Umbilical cord (tissue), 1 donor: ENCODE measurements at regions not wholly inside any gene's neighbourhood (a gene's known extent, or its start where the extent isn't known, plus 50 kb on each side); places are given as distances from the start of the nearest gene placed in this dataset.
A peak's percentile ranks its signal among the peaks of the same experiment; 100 is the strongest.
"Not testable (repeated sequence)": the region's sequence is repeated elsewhere in the genome, so short reads cannot be mapped to it uniquely, and the experiment has no call there.

Experiments used
- DNase-seq: peaks from one replicate; pipeline ENCODE4 v3.0.0-alpha.2; 2015; ENCODE audit warnings: low spot score

DNA sequence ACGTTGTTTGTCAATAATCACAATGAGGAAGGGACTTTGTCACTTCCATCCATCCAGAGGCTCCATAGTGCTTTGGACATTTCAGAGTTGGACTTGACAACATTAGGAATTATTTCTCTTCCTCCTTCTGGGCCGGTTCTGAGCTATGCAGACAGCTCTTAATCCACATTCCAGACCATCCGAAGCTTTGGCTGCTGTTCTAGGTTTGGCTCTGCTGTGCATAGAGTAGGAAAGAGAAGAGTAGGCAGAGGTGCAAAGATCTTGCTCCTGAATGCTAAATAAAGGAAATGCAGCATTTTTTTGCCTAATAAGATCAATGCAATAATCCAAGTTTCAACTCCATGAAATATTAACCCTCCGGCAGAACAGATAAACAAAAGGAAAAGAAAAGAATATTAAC, 216.3 kb upstream of the PRNP start:
- no peak for DNase-seq

DNA sequence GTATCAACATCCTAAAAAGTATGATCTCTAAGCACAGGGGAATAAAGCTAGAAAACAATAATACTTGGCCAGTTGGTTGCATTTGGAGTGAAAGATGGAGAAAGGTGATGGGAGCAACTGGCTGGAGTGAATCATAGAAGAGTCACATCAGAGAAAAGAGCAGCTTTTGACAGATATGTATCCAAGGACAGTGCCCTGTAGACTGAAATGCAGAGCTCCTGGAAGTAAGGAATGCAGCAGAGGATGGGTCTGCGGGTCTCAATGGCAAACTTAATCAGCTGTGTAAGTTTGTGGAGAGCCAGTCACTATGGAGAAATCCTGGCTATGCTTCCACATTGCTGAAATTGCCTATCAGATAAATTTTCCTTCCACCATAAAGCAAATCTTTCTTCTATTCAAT, 218.1 kb upstream of the PRNP start:
- no peak for DNase-seq

DNA sequence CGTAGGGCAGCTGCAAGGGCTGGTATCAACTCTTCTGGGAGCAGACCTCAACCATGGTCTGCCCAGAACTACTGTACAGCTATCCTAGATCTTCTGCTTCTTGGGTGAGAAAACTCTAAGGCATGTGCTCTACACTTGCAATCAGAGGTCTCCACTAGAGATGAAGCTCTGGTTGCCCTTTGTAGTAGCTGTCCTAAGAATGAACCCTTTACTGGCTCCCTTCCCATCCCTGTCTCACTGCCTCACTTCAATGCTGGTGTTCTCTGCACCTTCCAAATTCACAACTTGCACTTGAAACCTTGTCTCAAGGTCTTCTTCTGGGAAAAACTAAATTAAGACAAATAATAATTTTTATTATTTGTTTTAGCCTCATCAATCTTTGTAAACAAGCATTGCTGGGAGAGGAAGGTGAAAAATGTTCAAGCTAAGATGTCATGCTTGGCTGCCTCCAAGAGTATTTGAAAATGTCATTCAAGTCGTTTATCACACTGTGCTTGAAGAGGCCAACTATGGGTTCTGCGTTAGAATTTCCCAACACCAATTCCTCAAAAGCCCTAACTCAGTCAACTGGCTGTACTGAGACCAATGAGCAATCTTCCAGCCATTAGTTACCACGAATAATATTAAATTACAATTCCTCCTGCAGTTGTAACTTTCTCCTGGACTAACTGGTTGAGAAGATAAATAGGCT, 216.9 kb upstream of the ADRA1D start:
- no peak for DNase-seq

DNA sequence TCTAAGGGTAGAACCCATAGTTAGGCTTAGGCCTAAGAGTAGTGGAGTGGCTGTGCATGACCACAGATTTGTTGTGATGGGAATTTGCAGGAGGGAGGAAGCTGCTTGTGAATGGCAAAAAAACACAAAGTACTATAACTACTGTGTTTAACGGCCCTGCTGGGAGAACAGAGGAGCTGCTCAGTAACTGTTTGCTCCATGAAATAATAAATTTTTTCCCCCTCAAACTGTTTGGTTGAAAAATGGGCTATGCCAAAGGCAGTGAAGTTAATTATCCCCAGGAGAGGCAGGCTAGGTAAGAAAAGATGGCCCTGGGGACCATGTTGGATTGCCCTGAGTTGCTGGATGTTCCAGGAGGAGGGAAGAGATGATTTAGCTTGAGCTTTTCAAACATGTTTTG, 216.1 kb upstream of the ADRA1D start:
- DNase-seq = no peak

DNA sequence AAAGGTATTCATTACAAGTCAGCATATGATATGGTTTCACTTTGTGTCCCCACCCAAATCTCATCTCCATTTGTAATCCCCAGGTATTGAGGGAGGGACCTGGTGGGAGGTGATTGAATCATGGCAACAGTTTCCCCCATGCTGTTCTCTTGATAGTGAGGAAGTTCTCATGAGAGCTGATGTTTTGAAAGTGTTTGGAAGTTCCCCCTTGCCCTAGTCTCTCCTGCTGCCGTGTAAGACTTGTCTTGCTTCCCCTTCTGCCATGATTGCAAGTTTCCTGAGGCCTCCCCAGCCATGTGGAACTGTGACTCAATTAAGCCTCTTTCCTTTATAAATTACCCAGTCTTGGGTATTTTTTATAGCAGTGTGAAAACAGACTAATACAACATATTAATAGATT, 213.7 kb upstream of the ADRA1D start:
- not testable (repeated sequence) for DNase-seq

DNA sequence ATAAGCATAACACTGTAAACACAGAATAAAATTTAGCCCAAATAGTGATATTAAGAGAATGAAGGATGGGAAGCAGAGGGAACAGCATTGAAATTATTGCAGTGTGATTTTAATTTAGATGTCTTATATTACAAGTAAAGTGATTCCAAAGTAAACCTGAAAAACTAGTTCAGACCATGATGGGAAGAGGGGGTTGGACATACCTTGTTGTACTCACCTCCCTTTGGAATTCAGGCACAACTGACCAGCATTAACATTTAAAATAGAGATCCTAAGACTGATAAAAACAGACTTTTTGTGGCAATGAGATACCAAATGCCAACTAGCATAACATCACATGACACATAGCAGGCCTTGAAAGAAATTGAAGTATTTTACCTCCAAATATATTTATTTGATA, 210.0 kb upstream of the ADRA1D start:
- no peak for DNase-seq

DNA sequence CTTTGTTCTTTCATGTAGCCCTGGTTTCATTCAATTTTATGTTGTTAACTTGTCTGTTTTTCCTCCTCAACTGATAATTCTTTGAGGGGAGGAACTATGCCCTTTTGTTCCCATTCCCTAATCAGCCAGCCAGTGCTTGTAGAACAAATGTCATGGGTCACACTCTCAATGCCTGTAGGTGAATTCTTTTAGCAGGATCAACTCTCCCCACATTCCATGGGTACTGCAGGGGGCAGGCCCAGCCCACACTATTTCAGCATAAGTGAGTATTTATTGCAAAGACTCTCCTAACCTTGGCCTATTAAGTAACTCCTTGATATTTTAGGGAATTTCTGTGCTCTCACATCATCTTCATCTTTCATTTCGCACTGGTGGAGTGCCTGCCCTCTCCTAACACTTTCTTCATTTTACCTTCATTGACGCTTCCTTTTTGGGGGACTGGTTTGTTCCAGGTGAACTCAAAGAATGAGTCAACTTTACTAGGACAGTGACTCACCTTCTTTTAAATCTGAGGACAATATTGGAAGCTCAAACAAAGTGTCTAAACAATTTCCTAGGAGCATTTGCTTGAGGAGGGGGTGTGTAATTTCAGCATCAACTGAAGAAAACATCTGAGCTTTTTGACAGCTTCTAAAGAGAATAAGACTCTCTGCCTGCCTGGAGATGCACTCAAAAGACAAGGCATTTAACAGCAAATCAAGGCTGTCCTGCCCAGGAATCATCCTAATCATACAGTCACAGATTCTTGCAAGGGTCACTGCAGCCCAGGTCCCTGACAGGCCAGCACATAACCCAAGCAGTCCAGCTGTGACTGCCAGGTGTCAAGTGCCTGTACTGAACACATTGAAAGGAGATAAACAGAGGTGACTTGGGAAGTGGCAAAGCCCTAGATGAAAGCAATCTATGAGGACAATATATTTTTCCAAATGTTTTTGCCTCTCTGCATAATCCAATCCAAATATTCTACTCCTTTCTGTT, 208.8 kb upstream of the ADRA1D start:
- no peak for DNase-seq

DNA sequence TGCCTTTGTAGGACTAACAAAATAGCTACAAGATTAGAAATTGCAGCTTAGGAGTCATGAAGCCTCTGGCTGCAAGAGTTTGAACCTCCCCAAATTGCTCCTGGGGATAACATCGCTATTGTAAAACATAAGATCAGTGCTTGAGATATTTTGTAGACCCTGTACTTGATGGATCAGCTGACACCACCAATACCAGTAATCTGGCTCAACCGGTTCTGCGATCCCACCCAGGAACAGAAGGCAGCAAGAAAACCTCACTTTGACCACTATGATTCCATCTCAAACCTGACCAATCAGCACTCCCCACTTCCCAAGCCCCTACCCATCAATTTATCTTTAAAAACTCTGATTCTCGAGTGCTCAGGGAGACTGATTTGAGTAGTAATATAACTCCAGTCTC, 206.9 kb upstream of the ADRA1D start:
- DNase-seq = no peak

DNA sequence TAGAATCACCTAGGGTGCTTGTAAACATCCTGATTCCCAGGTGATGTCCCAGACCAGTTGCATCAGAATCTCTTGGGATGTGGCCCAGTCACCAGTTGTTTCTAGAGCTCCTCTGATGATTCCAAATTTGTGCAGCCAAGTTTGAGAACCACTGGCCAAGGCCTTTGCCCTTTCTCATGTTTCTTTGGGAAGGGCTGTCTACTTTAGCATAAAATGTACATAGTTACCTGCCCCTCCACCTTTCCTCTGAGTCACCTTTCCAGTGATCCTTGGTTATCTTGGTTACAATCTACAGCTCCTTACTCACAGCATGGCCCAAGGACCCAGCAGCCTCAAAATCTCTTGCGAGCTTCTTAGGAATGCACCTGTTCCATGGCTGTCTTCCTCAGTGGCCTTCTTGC, 206.2 kb upstream of the ADRA1D start:
- no peak for DNase-seq

DNA sequence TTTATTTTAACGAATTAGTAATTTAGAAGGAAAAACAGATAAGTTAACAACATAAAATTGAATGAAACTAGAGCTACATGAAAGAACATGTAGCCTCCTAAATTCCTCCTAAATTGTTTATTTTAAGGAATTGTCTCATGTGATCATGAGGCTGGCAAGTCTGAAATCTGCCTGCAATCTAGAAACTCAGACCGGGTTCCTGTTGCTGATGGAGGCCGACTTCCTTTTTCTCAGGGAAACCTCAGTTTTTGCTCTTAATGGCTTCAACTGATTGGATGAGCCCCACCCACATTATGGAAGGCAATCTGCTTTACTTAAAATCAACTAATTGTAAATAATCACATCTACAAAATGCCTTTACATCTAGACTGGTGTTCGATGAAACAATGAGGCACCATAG, 205.0 kb upstream of the ADRA1D start:
- DNase-seq = no peak

DNA sequence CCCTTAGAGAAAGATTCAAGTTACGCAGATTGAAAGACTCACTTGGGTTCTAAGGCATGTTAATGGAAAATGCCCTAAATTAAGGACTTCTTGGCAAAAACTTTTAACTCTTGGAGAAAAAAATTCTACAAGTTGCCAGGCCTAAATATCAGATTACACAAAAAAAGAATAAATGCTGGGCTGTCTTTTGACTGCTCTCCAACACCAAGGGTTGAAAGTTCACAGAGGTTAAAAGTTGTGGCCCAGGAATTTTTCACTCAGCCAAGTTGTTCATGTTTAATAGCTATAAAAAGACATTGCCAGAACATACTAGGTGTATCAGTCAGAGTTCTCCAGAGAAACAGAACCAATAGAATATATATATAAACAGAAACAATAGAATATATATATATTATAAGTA, 204.3 kb upstream of the ADRA1D start:
- no peak for DNase-seq

DNA sequence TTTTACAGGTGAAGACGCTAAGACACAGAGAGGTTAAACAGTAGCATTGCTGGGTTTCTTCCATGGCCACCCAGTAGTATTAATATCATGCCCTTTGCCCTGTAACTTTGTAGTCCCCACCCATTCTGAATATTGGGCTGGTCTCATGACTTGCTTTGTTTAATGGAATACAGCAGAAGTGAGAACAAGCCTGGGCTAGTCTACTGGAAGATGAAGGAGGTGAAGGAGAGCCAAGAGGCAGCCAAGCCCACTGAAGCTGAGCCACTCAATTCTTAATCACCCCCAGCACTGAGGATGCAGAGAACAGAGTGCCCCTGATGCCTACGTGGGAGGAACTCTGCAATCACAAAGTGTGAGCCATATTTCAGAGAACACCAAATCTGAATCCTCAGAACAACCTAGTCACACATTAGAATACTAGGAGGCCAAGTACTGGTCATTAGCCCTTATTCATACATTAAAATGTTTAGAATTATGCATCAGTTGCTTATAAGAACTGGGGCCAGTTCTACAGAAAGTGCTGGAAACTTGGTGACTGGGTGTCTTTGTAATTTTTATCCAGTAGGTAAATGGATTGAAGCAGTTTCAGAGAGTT, 202.5 kb upstream of the ADRA1D start:
- no peak for DNase-seq

DNA sequence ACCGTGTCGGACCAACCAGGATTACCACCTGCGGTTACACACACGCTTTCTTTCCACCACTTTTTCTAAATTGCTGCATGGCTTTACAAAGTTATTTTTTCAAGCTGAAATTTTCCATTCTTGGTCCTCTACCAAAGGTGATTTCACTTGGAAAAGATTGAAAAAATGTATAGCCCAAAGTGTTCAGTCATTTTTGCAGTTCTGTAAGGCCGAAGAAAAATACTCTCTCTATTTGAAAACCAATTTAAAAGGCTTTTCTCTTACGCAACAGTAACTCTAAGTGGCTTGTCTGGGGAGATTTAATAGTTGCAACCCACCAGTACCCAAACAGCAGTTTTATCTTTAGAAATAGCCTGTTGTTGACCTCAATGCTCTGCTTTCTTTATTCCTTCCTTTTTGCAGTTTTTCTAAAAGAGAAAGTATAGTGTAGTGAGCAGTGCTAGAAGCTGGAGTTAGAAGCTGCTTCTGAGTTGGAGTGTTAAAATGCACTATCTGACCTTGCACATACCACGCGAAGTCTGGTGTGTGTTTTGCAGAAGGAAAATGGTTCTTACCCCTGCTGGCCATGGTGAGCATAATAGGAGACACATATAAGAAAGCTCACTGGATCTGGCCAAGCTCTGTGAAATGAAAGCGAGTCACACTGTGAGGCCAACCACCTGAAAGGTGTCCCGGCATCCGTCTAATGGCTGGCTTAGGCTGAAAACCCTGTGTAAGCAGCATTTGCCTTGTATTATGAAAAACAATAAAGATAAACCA, 201.0 kb upstream of the ADRA1D start:
- DNase-seq = peak; percentile 64

DNA sequence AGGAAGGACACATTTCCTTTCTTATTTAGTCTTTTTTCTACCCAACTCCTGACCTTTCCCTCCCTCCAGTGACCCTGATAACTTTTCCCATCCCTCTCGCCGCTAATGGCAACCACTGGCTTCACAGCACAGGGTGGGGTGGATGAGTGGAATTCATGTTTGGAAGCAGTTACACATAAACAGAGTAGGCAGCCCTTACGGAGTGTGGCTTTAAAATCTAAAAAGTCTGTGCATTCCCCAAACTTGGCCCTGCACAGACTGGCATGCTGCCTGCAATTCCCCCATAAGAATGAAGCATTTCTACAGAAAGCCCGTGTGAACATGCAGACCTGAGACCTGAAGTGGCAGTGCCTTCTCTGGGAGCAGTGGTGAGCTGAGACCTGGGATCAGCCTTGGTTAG, 196.7 kb upstream of the ADRA1D start:
- DNase-seq = no peak

DNA sequence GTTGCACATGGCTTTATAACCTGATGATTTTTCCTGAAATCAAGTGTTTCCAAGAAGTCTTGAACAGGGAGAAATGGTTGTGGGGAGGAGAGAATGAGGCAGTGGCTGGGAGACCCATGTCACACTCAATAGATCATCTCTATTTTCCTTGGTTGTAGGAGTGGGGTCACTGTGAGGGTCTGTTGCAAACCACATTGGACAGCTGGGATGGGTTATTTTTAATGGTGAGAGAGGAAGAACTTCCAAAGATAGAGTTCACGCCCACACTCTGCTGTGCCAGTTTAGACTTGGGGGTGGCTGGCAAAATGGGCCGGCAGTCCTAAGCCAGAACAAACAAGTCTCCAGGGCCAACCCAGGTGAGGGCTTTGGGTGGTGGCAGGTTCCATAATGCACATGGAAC, 196.2 kb upstream of the ADRA1D start:
- DNase-seq = no peak

DNA sequence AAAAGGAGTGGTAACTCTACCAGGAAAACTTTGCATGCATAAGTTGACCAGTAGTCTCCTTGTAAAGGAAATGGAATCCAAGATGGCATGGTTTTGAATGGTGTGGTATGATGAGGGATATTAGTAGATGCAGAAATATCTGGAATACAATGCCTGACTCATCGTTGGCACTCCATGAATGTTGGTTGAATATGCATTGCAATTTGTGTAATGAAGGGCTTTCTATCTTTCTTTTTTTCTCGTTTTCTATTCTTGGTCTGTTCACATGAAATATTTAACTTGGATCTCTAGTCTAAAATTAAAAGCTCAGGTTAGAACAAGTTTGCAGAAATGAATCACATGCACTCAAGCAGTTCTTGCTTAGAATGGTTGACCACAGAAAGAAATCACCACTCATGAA, 195.3 kb upstream of the ADRA1D start:
- no peak for DNase-seq

DNA sequence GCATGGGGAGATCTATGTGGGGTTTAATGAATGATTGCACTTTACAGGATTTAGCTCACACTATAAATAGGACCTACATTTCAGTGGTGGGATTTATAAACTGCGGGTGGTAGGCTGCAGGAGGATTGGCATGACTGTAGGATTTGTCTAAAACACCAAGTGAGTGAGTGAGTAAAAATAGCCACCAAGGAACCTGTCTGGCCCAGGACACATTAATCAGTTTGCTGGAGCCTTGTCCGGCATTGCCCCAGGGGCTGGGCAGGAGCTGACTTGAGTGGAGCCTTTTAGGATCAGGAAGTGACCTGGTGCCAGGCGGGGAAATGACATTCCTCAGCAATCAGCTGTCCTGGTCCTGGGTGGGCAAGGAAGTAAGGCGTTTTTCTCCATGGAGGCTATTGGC, 193.9 kb upstream of the ADRA1D start:
- DNase-seq = no peak

DNA sequence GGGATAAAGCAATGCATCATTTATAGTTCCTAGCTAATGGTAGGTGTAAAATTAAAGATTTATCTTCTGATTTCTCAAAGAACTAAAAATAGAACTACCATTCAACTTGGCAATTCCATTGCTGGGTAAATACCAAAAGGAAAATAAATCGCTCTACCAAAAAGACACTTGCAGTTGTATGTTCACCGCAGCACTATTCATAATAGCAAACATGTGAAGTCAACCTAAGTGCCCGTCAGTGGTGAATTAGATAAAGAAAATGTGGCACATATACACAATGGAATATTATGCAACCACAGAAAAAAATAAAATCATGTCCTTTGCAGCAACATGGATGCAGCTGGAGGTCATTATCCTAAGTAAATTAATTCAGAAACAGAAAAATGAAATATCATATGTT, 192.8 kb upstream of the ADRA1D start:
- DNase-seq = no peak

DNA sequence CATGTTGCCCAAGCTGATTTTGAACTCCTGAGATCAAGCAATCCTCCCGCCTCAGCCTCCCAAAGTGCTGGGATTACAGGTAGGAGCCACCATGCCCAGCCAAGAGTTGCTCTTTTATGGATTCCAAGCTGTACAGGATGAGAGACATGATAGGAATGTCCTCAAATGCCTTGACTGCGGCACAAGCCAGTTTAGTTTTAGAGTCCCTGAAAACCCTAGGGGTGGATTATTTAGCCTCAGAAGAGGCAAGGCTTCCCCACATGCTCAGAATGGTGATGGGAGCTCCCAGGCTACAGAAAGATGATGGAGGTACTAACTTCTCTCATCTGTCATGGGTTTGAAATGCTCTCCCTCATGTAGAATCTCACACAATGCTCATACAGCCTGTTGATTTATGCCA, 192.1 kb upstream of the ADRA1D start:
- DNase-seq = no peak

DNA sequence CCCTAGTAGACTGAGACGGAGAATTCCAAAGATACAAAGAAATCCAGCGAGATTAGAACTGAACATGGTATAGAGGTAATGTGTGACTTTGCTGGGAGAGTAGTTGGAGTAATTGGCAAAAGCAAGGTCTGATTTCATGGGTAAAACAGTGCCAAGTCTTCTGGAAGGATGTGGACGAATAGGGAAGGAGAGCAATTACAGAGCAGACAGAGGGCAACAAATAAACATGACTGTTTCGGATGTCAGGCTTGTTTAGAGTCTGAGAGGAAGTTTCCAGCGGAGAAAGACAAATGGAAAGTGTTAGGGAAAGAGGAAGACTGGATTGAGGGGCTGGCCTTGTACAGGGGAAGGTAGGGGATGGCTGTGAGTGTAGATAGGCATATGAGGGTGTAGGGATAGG, 190.4 kb upstream of the ADRA1D start:
- no peak for DNase-seq

DNA sequence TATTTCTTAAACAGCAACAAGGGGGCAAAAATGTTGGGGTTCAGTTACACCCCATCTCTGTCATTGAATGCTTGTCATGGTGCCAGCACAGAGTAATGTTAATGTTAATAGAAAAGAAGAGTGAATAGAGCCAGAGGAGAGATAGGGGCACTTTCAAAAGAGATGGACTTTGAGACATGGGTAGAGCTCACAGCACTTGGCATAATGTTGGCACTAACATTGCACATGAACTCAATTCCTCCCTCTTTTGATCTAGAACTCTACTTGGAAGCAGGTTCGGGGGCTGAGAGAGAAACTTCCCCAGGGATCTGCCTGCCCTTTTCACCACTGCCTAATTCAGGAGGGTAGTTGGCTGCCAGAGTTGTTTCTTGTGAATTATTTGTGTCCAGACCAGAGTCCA, 188.0 kb upstream of the ADRA1D start:
- DNase-seq = no peak
